ENCODE measurements at regions not wholly inside any gene's neighbourhood (a gene's known extent, or its start where the extent isn't known, plus 50 kb on each side); places are given as distances from the start of the nearest gene placed in this dataset.

DNA sequence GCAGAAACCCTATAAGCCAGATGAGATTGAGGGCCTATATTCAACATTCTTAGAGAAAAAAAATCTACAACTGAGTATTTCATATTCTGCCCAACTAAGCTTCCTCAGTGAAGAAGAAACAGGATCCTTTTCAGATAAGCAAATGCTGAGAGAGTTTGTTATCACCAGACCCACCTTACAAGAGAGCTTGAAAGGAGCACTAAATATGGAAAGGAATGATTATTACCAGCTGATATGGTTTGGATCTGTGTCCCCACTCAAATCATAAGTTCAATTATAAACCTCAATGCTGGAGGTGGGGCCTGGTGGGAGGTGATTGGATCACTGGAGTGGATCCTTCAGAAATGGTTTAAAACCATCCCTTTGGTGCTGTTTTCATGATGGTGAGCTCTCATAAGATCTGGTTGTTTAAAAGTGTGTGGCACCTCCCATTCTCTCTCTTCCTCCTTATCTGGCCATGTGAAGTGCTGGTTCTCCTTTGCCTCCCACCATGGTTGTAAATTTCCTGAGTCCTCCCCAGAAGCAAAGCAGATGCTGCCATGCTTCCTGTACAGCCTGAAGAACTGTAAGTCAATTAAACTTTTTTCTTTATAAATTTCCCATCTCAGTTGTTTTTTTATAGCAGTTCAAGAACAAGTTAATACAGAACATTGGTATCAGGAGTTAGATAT, 144.2 kb downstream of the MSN start:
- no peaks in the 10 kb centered on the region for H3K4me1 Mint-ChIP-seq
- POLR2A ChIA-PET = no interaction called here
- CTCF ChIA-PET = no interaction called here
- H3K27ac Mint-ChIP-seq = no peak overlapping the region
- no peak for ATAC-seq
- DNase-seq (ENCODE audit: low spot score) = no peak
- peaks cover 35% of the 10 kb centered on the region for H3K9me3 Mint-ChIP-seq
- TF ChIP-seq TEAD4 (CRISPR knock-in tag; IDR thresholded peaks at IDR 0.05) (no peak), GABPB1 (CRISPR knock-in tag; IDR thresholded peaks at IDR 0.05) (no peak), JAZF1 (CRISPR knock-in tag; IDR thresholded peaks at IDR 0.05) (no peak), SMAD3 (CRISPR knock-in tag; IDR thresholded peaks at IDR 0.05; ENCODE audit: borderline replicate concordance) (no peak), IRF2 (CRISPR knock-in tag; IDR thresholded peaks at IDR 0.05; ENCODE audit: borderline replicate concordance, low read depth) (no peak), NFATC4 (CRISPR knock-in tag; IDR thresholded peaks at IDR 0.05) (no peak), TCF7 (CRISPR knock-in tag; IDR thresholded peaks at IDR 0.05; ENCODE audit: low read depth) (no peak), NFYB (CRISPR knock-in tag; conservative IDR thresholded peaks at IDR 0.05; ENCODE audit: low read depth) (no peak), FOXJ3 (CRISPR knock-in tag; IDR thresholded peaks at IDR 0.05; ENCODE audit: borderline replicate concordance) (no peak), FOXP1 (CRISPR knock-in tag; IDR thresholded peaks at IDR 0.05; ENCODE audit: borderline replicate concordance) (no peak)
- TF ChIP-seq, protein P1, sequence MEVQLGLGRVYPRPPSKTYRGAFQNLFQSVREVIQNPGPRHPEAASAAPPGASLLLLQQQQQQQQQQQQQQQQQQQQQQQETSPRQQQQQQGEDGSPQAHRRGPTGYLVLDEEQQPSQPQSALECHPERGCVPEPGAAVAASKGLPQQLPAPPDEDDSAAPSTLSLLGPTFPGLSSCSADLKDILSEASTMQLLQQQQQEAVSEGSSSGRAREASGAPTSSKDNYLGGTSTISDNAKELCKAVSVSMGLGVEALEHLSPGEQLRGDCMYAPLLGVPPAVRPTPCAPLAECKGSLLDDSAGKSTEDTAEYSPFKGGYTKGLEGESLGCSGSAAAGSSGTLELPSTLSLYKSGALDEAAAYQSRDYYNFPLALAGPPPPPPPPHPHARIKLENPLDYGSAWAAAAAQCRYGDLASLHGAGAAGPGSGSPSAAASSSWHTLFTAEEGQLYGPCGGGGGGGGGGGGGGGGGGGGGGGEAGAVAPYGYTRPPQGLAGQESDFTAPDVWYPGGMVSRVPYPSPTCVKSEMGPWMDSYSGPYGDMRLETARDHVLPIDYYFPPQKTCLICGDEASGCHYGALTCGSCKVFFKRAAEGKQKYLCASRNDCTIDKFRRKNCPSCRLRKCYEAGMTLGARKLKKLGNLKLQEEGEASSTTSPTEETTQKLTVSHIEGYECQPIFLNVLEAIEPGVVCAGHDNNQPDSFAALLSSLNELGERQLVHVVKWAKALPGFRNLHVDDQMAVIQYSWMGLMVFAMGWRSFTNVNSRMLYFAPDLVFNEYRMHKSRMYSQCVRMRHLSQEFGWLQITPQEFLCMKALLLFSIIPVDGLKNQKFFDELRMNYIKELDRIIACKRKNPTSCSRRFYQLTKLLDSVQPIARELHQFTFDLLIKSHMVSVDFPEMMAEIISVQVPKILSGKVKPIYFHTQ (CRISPR knock-in tag; IDR thresholded peaks at IDR 0.05) = no peak
- TF ChIP-seq, protein P2, sequence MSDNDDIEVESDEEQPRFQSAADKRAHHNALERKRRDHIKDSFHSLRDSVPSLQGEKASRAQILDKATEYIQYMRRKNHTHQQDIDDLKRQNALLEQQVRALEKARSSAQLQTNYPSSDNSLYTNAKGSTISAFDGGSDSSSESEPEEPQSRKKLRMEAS (CRISPR knock-in tag; IDR thresholded peaks at IDR 0.05) = no peak
- TF ChIP-seq, protein P3, sequence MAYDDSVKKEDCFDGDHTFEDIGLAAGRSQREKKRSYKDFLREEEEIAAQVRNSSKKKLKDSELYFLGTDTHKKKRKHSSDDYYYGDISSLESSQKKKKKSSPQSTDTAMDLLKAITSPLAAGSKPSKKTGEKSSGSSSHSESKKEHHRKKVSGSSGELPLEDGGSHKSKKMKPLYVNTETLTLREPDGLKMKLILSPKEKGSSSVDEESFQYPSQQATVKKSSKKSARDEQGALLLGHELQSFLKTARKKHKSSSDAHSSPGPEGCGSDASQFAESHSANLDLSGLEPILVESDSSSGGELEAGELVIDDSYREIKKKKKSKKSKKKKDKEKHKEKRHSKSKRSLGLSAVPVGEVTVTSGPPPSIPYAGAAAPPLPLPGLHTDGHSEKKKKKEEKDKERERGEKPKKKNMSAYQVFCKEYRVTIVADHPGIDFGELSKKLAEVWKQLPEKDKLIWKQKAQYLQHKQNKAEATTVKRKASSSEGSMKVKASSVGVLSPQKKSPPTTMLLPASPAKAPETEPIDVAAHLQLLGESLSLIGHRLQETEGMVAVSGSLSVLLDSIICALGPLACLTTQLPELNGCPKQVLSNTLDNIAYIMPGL (CRISPR knock-in tag; IDR thresholded peaks at IDR 0.05) = no peak
- TF ChIP-seq, protein P4, sequence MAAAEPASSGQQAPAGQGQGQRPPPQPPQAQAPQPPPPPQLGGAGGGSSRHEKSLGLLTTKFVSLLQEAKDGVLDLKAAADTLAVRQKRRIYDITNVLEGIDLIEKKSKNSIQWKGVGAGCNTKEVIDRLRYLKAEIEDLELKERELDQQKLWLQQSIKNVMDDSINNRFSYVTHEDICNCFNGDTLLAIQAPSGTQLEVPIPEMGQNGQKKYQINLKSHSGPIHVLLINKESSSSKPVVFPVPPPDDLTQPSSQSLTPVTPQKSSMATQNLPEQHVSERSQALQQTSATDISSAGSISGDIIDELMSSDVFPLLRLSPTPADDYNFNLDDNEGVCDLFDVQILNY (CRISPR knock-in tag; IDR thresholded peaks at IDR 0.05) = no peak
- TF ChIP-seq, protein P5, sequence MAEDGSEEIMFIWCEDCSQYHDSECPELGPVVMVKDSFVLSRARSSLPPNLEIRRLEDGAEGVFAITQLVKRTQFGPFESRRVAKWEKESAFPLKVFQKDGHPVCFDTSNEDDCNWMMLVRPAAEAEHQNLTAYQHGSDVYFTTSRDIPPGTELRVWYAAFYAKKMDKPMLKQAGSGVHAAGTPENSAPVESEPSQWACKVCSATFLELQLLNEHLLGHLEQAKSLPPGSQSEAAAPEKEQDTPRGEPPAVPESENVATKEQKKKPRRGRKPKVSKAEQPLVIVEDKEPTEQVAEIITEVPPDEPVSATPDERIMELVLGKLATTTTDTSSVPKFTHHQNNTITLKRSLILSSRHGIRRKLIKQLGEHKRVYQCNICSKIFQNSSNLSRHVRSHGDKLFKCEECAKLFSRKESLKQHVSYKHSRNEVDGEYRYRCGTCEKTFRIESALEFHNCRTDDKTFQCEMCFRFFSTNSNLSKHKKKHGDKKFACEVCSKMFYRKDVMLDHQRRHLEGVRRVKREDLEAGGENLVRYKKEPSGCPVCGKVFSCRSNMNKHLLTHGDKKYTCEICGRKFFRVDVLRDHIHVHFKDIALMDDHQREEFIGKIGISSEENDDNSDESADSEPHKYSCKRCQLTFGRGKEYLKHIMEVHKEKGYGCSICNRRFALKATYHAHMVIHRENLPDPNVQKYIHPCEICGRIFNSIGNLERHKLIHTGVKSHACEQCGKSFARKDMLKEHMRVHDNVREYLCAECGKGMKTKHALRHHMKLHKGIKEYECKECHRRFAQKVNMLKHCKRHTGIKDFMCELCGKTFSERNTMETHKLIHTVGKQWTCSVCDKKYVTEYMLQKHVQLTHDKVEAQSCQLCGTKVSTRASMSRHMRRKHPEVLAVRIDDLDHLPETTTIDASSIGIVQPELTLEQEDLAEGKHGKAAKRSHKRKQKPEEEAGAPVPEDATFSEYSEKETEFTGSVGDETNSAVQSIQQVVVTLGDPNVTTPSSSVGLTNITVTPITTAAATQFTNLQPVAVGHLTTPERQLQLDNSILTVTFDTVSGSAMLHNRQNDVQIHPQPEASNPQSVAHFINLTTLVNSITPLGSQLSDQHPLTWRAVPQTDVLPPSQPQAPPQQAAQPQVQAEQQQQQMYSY (CRISPR knock-in tag; IDR thresholded peaks at IDR 0.05) = no peak
- TF ChIP-seq, protein P6, sequence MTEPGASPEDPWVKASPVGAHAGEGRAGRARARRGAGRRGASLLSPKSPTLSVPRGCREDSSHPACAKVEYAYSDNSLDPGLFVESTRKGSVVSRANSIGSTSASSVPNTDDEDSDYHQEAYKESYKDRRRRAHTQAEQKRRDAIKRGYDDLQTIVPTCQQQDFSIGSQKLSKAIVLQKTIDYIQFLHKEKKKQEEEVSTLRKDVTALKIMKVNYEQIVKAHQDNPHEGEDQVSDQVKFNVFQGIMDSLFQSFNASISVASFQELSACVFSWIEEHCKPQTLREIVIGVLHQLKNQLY (CRISPR knock-in tag; IDR thresholded peaks at IDR 0.05) = no peak
- TF ChIP-seq, protein P7, sequence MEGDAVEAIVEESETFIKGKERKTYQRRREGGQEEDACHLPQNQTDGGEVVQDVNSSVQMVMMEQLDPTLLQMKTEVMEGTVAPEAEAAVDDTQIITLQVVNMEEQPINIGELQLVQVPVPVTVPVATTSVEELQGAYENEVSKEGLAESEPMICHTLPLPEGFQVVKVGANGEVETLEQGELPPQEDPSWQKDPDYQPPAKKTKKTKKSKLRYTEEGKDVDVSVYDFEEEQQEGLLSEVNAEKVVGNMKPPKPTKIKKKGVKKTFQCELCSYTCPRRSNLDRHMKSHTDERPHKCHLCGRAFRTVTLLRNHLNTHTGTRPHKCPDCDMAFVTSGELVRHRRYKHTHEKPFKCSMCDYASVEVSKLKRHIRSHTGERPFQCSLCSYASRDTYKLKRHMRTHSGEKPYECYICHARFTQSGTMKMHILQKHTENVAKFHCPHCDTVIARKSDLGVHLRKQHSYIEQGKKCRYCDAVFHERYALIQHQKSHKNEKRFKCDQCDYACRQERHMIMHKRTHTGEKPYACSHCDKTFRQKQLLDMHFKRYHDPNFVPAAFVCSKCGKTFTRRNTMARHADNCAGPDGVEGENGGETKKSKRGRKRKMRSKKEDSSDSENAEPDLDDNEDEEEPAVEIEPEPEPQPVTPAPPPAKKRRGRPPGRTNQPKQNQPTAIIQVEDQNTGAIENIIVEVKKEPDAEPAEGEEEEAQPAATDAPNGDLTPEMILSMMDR (IDR thresholded peaks at IDR 0.05) = no peak
- TF ChIP-seq, protein P8, sequence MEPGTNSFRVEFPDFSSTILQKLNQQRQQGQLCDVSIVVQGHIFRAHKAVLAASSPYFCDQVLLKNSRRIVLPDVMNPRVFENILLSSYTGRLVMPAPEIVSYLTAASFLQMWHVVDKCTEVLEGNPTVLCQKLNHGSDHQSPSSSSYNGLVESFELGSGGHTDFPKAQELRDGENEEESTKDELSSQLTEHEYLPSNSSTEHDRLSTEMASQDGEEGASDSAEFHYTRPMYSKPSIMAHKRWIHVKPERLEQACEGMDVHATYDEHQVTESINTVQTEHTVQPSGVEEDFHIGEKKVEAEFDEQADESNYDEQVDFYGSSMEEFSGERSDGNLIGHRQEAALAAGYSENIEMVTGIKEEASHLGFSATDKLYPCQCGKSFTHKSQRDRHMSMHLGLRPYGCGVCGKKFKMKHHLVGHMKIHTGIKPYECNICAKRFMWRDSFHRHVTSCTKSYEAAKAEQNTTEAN (CRISPR knock-in tag; IDR thresholded peaks at IDR 0.05) = no peak
- peaks cover 15% of the 10 kb centered on the region for H3K36me3 Mint-ChIP-seq
- H3K27me3 Mint-ChIP-seq (ENCODE audit: low read depth) = no peaks in the 10 kb centered on the region
- no peak overlapping the region for H3K4me3 Mint-ChIP-seq
